Liver (tissue), 3 donors: ENCODE measurements at regions not wholly inside any gene's neighbourhood (a gene's known extent, or its start where the extent isn't known, plus 50 kb on each side); places are given as distances from the start of the nearest gene placed in this dataset.

ENCODE experiments used
- ATF3 ChIP-seq: IDR thresholded peaks from 2 replicates; pipeline ENCODE4 v1.6.1; 2016; ENCODE audit warnings: antibody characterized with exemption
- CTCF ChIP-seq: fragments of 150-350 bp; IDR thresholded peaks from 2 replicates; pipeline ENCODE4 v1.5.1; 2017; ENCODE audit warnings: improper control_type of control experiment, low read depth, low read length; ENCODE audit not compliant: missing input control
- EGR1 ChIP-seq, 2 donors: IDR thresholded peaks; 2 replicates each; pipeline ENCODE4 v1.6.1; 2016 to 2018; ENCODE audit warnings: antibody characterized with exemption in 2 of 2, low read depth in 2 of 2
- FOXA1 ChIP-seq: IDR thresholded peaks from 2 replicates; pipeline ENCODE4 v1.6.1; 2016; ENCODE audit warnings: antibody characterized with exemption
- FOXA2 ChIP-seq: IDR thresholded peaks from 2 replicates; pipeline ENCODE4 v1.6.1; 2016; ENCODE audit warnings: antibody characterized with exemption
- GABPA ChIP-seq, 2 donors: IDR thresholded peaks in 1 of 2; conservative IDR thresholded peaks in 1 of 2; 2 replicates each; pipeline ENCODE4 v1.6.1; 2016; ENCODE audit warnings: antibody characterized with exemption in 2 of 2, mild to moderate bottlenecking in 1 of 2, moderate library complexity in 1 of 2
- HNF4A ChIP-seq, 2 donors: conservative IDR thresholded peaks; 2 replicates each; pipeline ENCODE4 v1.6.1; 2016; ENCODE audit warnings: antibody characterized with exemption in 2 of 2, mild to moderate bottlenecking in 2 of 2
- MAX ChIP-seq: IDR thresholded peaks from 2 replicates; pipeline ENCODE4 v1.6.1; 2016; ENCODE audit warnings: antibody characterized with exemption
- REST ChIP-seq: IDR thresholded peaks from 2 replicates; pipeline ENCODE4 v1.6.1; 2016; ENCODE audit warnings: antibody characterized with exemption, mild to moderate bottlenecking
- RXRA ChIP-seq, 2 donors: IDR thresholded peaks; 2 replicates each; pipeline ENCODE4 v1.6.1; 2017 to 2018; ENCODE audit warnings: antibody characterized with exemption in 2 of 2, mild to moderate bottlenecking in 1 of 2
- SP1 ChIP-seq: IDR thresholded peaks from 2 replicates; pipeline ENCODE4 v1.6.1; 2018; ENCODE audit warnings: antibody characterized with exemption, mild to moderate bottlenecking
- TAF1 ChIP-seq: conservative IDR thresholded peaks from 2 replicates; pipeline ENCODE4 v1.6.1; 2016; ENCODE audit warnings: antibody characterized with exemption, mild to moderate bottlenecking
- donor health status: healthy.
- donor health status: healthy.

GRCh38 chr21:35395728-35396127 lies 346.6 kb upstream of the RUNX1 start:
- TF ChIP-seq MAX (no peak), REST (no peak), CTCF (no peak), EGR1 (IDR thresholded peaks at IDR 0.05; ENCODE audit: low read depth in 2 of 2) (no peak), TAF1 (no peak), FOXA1 (no peak), FOXA2 (no peak), RXRA (IDR thresholded peaks at IDR 0.05) (no peak), HNF4A (conservative IDR thresholded peaks at IDR 0.05) (no peak), ATF3 (no peak), SP1 (no peak), GABPA (IDR thresholded peaks at IDR 0.05 in 1 of 2, conservative IDR thresholded peaks at IDR 0.05 in 1 of 2) (no peak)
